CD4-positive, alpha-beta memory T cell (primary cell): ENCODE measurements at regions not wholly inside any gene's neighbourhood (a gene's known extent, or its start where the extent isn't known, plus 50 kb on each side); places are given as distances from the start of the nearest gene placed in this dataset.

ENCODE experiments used
- CTCF ChIA-PET: fragments of 350-600 bp; sonication (Branson Sonifier 250); formaldehyde crosslinking; loops from one replicate; lab custom pipeline; 2021; ENCODE audit warnings: inconsistent platforms; ENCODE audit not compliant: partially characterized antibody; lab: Charles Lee
- POLR2A ChIA-PET: fragments of 350-600 bp; sonication (Branson Sonifier 250); formaldehyde crosslinking; loops from one replicate; lab custom pipeline; 2021; ENCODE audit not compliant: partially characterized antibody; lab: Charles Lee
- DNase-seq, 5 donors: peaks; one replicate each; pipeline versions ENCODE4 v3.0.0 to v3.0.0-alpha.2; 2020 to 2022; ENCODE audit warnings: mixed read lengths in 1 of 5
- H3K27ac ChIP-seq: one replicate; pipeline ENCODE4 v1.7.0; 2013; ENCODE audit warnings: low read depth, low read length
- H3K27me3 ChIP-seq: 2 replicates; pipeline ENCODE4 v1.7.0; 2013; ENCODE audit warnings: mild to moderate bottlenecking, low read length, moderate library complexity; ENCODE audit not compliant: insufficient read depth
- H3K36me3 ChIP-seq: 2 replicates; pipeline ENCODE4 v1.7.0; 2013; ENCODE audit warnings: mild to moderate bottlenecking, low read length, moderate library complexity; ENCODE audit not compliant: insufficient read depth
- H3K4me1 ChIP-seq: 2 replicates; pipeline ENCODE4 v1.7.0; 2013; ENCODE audit warnings: mild to moderate bottlenecking, low read length, moderate library complexity; ENCODE audit not compliant: insufficient read depth
- H3K4me3 ChIP-seq, 2 donors: one replicate each; pipeline ENCODE4 v1.7.0; 2013; ENCODE audit warnings: low read length in 2 of 2, mild to moderate bottlenecking in 1 of 2
- H3K9me3 ChIP-seq, 2 donors: one replicate each; pipeline ENCODE4 v1.7.0; 2013; ENCODE audit warnings: low read length in 2 of 2, control low read depth in 1 of 2; ENCODE audit not compliant: control insufficient read depth in 1 of 2
- H3K27ac Mint-ChIP-seq, 7 donors: one replicate each; pipeline ENCODE4 v1.8.0; 2020 to 2021; ENCODE audit warnings: mixed read lengths in 7 of 7, mild to moderate bottlenecking in 6 of 7, inconsistent platforms in 3 of 7, moderate library complexity in 3 of 7
- H3K27me3 Mint-ChIP-seq, 2 donors: one replicate each; pipeline ENCODE4 v1.8.0; 2020 to 2021; ENCODE audit warnings: mixed read lengths in 2 of 2
- H3K36me3 Mint-ChIP-seq, 2 donors: one replicate each; pipeline ENCODE4 v1.8.0; 2020 to 2021; ENCODE audit warnings: mixed read lengths in 2 of 2, inconsistent platforms in 1 of 2, mild to moderate bottlenecking in 1 of 2
- H3K4me1 Mint-ChIP-seq, 4 donors: one replicate each; pipeline ENCODE4 v1.8.0; 2020 to 2021; ENCODE audit warnings: mixed read lengths in 4 of 4, mild to moderate bottlenecking in 1 of 4
- H3K4me3 Mint-ChIP-seq, 8 donors: one replicate each; pipeline ENCODE4 v1.8.0; 2020 to 2021; ENCODE audit warnings: mixed read lengths in 8 of 8, mild to moderate bottlenecking in 7 of 8, moderate library complexity in 6 of 8, inconsistent platforms in 3 of 8
- H3K9me3 Mint-ChIP-seq, 8 donors: one replicate each; pipeline ENCODE4 v1.8.0; 2020 to 2021; ENCODE audit warnings: mixed read lengths in 8 of 8, mild to moderate bottlenecking in 5 of 8, inconsistent platforms in 3 of 8, moderate library complexity in 1 of 8
- intact Hi-C: fragments of 100-400 bp; cut with micrococcal nuclease; formaldehyde crosslinking; loops from one replicate; pipeline ENCODE4 v1.15.1; 2023

GRCh38 chr3:163048881-163049280 is 1552.3 kb downstream of the OTOL1 start:
- DNase-seq: no peak
- intact Hi-C loops: no loop called here
- Histone ChIP-seq H3K27me3 (no peaks in the 10 kb centered on the region), H3K36me3 (no peaks in the 10 kb centered on the region), H3K4me1 (no peaks in the 10 kb centered on the region), H3K9me3 (no peaks in the 10 kb centered on the region), H3K27ac (no peak overlapping the region), H3K4me3 (no peak overlapping the region)
- H3K27ac Mint-ChIP-seq: no peak overlapping the region
- H3K4me3 Mint-ChIP-seq: no peak overlapping the region
- H3K36me3 Mint-ChIP-seq: no peaks in the 10 kb centered on the region
- POLR2A ChIA-PET: no interaction called here
- peaks cover 0 to 10% (median 4%) of the 10 kb centered on the region in 8 donors for H3K9me3 Mint-ChIP-seq
- H3K4me1 Mint-ChIP-seq: no peaks in the 10 kb centered on the region
- H3K27me3 Mint-ChIP-seq: no peaks in the 10 kb centered on the region
- CTCF ChIA-PET: no interaction called here

GRCh38 chr3:163056874-163057497 is 1560.4 kb downstream of the OTOL1 start:
- CTCF ChIA-PET: no interaction called here
- no peaks in the 10 kb centered on the region for H3K9me3 ChIP-seq
- H3K27me3 Mint-ChIP-seq: no peaks in the 10 kb centered on the region
- H3K4me3 Mint-ChIP-seq: no peak overlapping the region
- no peak overlapping the region for H3K4me3 ChIP-seq
- intact Hi-C loops: no loop called here
- H3K4me1 Mint-ChIP-seq: no peaks in the 10 kb centered on the region
- no peaks in the 10 kb centered on the region for H3K4me1 ChIP-seq
- H3K27ac Mint-ChIP-seq: no peak overlapping the region
- DNase-seq: no peak
- H3K27ac ChIP-seq: no peak overlapping the region
- H3K9me3 Mint-ChIP-seq: peaks cover 0 to 7% (median 3%) of the 10 kb centered on the region in 8 donors
- no peaks in the 10 kb centered on the region for H3K27me3 ChIP-seq
- no peaks in the 10 kb centered on the region for H3K36me3 ChIP-seq
- H3K36me3 Mint-ChIP-seq: no peaks in the 10 kb centered on the region
- POLR2A ChIA-PET: no interaction called here

GRCh38 chr3:163058031-163058854 is 1561.6 kb downstream of the OTOL1 start:
- Histone ChIP-seq H3K4me3 (no peak overlapping the region), H3K9me3 (peaks cover 0 to under 1% of the 10 kb centered on the region in 2 donors), H3K27ac (no peak overlapping the region), H3K27me3 (no peaks in the 10 kb centered on the region), H3K4me1 (no peaks in the 10 kb centered on the region), H3K36me3 (no peaks in the 10 kb centered on the region)
- DNase-seq: no peak
- POLR2A ChIA-PET: no interaction called here
- CTCF ChIA-PET: no interaction called here
- Mint-ChIP-seq H3K27ac (no peak overlapping the region), H3K36me3 (no peaks in the 10 kb centered on the region), H3K4me3 (no peak overlapping the region), H3K4me1 (no peaks in the 10 kb centered on the region), H3K27me3 (no peaks in the 10 kb centered on the region), H3K9me3 (peaks cover 0 to 12% (median 4%) of the 10 kb centered on the region in 8 donors)
- intact Hi-C loops: no loop called here

GRCh38 chr3:163071713-163072112 is 1575.1 kb downstream of the OTOL1 start:
- DNase-seq: no peak
- no peaks in the 10 kb centered on the region for H3K36me3 ChIP-seq
- CTCF ChIA-PET: no interaction called here
- intact Hi-C loops: no loop called here
- no peaks in the 10 kb centered on the region for H3K9me3 ChIP-seq
- no peak overlapping the region for H3K4me3 ChIP-seq
- H3K4me1 ChIP-seq: no peaks in the 10 kb centered on the region
- no peaks in the 10 kb centered on the region for H3K27me3 ChIP-seq
- Mint-ChIP-seq H3K27ac (no peak overlapping the region), H3K27me3 (no peaks in the 10 kb centered on the region), H3K36me3 (no peaks in the 10 kb centered on the region), H3K4me3 (no peak overlapping the region), H3K9me3 (peaks cover 0 to 11% (median 4%) of the 10 kb centered on the region in 8 donors), H3K4me1 (no peaks in the 10 kb centered on the region)
- POLR2A ChIA-PET: no interaction called here
- no peak overlapping the region for H3K27ac ChIP-seq
